ENCODE measurements at regions not wholly inside any gene's neighbourhood (a gene's known extent, or its start where the extent isn't known, plus 50 kb on each side); places are given as distances from the start of the nearest gene placed in this dataset.
"Not testable (repeated sequence)": the region's sequence is repeated elsewhere in the genome, so short reads cannot be mapped to it uniquely, and the experiment has no call there.

DNA sequence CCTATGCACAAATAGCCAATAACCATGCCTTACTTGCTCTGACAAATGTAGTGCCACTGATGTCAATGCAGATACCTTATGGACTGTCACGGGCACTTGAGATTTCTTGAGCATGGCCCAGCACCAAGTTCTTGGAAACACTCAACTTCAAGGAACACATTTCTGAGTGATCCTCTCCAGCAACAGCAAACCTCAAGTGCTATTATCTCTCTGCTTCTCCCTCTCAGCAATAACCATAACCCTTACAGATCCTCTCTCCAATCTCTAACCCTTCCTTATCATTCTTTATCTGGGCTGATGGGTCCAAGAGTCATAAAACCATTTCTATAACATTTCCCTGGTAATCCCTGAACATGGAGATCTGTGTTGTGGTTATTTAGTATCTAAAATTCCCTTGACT, 266.9 kb upstream of the STXBP5 start:
- no peak for DNase-seq

DNA sequence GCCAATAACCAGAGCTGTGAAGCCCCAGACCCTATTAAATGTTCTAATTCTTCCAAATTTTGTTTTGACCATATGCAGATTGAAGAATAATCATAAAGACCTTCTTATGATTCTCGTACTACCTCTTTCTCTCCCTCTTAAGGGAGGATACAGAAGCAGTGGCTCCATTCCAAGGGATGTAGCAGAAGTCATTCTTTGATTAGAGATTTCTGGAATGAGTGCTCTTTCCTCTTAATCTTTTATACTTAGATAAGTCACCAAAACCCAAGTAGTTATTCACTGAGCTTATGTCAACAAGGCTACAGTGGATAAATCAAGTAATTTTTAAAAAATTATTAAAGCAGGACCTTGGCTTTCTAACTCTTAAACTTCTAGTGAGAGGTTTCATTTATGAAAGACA, 266.0 kb upstream of the STXBP5 start:
- DNase-seq = no peak

DNA sequence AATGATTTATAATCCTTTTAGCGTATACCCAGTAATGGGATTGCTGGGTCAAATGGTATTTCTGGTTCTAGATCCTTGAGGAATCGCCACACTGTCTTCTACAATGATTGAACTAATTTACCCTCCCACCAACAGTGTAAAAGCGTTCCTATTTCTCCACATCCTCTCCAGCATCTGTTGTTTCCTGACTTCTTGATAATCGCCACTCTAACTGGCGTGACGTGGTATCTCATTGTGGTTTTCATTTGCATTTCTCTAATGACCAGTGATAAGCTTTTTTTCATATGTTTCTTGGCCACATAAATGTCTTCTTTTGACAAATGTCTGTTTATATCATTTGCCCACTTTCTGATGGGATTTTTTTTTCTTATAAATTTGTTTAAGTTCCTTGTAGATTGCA, 264.8 kb upstream of the STXBP5 start:
- DNase-seq = not testable (repeated sequence)

DNA sequence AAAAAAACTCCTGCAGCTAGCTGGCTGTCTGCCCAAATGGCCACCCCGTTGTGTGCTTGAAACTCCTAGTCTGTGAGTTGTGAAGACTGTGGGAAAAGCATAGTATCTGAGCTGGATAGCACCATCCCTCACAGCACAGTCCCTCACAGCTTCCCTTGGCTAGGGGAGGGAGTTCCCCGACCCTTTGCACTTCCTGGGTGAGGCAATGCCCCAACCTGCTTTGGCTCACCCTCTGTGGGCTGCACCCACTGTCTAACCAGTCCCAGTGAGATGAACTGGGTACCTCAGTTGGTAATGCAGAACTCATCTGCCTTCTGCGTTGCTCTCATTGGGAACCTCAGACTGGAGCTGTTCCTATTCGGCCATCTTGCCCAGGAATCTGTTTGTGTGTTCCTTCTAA, 260.6 kb upstream of the STXBP5 start:
- no peak for DNase-seq

DNA sequence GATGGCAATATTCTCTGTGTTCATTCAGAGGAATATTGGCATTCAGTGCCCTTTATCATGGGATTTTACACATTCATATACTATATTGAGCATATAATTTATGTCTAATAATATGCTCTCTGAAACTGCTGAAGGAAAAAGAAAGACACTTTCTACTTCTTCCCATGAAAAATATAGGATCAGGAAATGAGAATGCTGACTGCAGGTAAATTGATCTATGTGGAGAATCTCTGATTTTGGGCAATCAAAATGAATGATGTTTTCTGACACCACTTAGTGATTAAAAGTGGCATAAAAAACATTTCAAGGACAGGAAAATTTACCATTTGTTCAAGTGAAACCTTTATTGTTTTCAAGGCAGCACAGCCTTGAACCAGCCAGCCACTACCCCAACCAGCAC, 260.1 kb upstream of the STXBP5 start:
- no peak for DNase-seq

DNA sequence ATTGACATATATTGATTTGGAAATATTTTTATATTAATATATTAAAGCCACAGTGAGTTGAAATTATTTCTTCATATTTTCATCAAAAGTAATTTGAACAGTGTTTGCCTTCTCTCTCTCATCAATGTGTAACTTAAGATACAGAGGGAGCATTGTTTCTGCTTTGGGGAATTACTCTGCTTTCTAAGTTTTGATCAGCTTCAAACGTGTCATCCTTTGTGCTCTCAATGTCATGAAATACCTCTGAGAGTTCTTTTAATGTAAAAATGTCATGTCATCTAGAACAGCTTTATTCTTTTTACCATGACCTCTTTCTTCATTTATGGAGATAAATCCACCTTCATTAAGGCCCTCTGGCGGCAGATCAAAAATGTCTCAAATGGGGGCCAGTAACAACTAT, 259.4 kb upstream of the STXBP5 start:
- DNase-seq = no peak

DNA sequence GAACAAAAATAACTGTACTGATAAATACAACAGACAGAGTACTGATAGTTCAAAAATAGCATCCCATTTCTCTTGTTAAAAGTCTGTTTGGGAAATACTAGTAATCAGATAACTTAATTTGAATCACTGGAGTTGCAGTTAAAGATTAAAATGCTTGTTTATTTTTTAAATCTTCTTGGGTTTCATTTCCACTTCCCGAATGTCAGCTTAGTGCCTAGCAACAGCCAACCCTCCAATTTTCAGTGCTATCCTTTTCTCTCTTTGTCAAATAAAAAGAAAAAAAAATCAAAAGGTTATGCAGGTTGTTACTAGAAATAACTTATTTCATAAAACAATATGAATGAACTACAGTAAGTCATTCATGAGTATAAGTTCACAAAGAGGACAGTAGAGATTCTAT, 257.7 kb upstream of the STXBP5 start:
- DNase-seq = no peak

DNA sequence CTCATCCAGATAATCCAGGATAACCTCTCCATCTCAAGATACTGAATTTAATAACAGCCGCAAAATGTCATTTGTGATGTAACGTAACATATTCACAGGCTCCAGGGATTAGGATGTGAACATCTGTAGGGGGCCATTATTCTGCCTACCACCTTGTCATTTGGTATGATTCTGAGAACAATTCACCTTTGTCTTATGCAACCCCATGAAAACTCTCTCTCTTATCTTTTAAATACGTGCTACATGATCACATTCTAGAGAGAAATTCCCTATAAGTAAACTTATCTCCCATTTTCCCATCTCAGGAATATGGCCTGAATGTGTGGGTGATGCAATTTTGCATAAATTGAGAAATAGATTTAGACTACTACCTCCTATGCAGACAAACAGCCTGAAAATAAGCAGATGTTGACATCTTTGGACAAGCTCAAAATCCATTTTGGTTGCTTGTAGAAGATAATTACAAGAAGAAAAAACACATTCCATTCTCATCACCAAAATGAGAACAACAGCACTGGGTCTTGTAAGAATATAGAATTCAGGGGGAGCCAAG, 255.4 kb upstream of the STXBP5 start:
- DNase-seq = no peak

DNA sequence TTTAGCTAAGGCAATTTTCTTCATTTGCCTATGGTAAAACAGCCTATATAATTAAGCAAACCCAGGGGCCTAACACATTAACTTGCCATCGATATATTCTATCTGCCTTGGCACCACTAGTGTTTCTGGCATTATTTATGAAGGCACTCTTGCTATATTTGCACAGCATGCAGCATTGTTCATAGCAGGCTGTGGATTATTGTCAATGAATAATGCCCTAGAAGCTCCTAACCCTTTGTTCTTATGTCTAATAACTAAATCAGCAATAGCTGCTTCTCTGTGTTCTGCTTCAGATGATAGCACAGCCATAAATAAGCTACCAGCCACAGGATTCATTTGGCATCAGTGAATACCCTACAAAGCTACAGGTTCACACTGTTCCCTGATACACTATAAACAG, 254.8 kb upstream of the STXBP5 start:
- no peak for DNase-seq

DNA sequence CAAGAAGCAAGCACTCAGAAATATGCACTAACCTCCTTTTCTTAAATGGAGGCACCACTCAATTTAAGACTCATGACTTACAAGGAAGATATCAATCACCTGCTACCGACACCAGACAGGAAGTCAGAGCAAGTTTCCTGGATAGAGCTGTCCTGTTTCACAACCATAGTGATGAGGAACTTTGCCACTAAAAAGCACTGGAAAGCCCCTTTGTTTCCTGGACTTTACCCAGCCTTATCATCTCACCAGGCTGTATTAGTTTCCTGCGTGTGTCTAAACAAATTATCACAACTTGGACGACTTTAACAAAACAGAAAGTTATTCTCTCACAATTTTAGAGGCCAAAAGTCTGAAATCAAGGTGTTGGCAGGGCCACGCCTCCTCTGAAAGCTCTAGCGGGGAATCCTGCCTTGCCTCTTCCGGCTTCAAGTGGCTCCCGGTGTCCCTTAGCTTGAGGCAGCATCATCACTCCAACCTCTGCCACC, 253.8 kb upstream of the STXBP5 start:
- no peak for DNase-seq

DNA sequence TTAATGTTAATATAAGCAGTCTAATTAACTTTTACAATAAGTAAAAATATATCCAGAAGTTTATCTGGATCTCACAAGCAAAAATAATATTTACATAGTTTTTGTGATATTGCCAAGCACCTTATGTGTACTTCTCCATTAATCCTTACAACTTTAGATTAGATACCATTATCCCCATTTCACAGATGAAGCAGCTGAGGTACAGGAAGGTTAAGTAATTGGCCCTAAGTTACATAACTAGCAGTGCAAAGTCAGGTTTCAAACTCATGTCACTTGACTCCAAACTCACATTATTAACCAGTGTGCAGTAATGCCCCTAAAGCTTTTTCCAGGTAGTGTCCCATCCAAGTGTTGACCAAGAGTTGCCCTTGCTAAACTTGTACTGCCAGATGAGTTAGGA, 248.6 kb upstream of the STXBP5 start:
- DNase-seq = no peak

DNA sequence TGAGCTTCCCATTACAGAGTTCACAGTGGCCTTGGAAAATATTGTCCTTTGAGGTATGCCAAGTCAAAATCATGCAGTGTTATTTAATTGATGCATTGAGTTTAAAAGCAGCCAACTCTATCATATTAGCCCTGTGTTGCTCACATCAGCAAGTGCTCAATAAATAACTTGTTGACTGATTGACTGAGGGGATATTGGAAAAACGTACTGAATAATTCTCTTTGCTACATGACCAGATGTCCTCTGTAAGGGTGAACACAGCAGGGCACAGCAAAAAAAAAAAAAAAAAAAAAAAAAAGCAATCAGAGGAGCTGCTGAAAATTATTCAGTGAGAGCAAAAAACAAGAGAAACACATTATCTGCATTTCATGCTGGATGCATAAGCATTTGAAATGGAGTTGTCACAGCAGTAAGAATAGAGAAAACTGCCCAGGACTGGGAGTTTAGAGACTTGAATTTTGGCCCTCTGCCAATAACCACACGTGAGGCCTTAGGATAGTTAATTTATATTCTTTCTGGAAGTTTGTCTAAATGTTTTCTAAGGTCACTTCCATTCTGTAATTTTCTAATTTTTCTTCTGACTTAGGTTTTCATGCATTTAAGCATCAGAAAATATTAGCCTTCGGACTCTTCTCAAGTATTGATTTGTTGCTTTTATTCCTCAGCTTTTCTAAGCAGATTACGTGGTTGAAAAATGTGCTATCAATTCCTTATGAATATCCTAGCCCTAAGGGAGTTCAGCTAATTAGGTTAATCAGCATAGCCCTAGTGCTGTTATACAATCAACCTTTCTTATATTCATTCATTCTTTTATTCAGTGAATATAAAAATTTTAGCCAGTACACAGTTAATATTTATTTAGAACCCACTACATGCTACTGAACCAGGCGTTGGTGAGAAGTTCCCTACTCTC, 246.8 kb upstream of the STXBP5 start:
- no peak for DNase-seq

DNA sequence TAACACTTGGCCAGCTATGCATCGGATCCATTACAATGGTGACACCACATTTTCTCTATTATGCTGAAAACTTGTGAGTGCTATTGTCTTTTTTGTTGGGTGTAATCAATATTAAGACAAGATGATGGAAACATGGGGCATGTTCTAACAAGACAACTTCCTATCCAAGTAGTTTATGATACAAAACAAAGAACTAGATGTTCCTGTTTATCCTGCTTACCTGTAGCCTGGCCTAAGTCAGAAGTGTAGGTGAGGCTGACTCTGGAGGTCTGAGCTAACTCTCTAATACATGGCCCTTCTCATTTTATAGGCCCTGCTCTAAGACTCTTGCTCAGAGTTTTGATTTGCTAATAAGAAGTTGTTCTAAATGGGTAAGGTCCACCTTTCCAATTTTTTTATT, 242.4 kb upstream of the STXBP5 start:
- no peak for DNase-seq

DNA sequence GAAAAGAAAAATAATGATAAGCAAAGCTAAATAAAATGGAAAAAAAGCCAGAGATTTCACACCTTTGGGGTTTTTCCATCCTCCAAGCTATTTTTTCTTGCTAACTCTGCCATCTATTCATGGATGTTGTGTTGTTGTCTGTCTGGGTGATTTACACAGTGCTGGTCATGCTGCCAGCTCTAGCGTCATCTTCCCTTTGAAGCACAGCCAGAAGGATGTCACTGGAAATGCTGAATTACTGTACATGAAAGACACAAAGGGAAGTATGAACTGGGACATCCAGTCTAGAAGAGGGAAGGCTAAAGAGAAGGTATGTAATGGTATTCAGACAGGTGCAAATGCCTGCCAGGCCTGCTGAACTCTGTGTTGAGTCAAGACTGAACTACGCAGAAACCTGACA, 241.9 kb upstream of the STXBP5 start:
- DNase-seq = no peak

DNA sequence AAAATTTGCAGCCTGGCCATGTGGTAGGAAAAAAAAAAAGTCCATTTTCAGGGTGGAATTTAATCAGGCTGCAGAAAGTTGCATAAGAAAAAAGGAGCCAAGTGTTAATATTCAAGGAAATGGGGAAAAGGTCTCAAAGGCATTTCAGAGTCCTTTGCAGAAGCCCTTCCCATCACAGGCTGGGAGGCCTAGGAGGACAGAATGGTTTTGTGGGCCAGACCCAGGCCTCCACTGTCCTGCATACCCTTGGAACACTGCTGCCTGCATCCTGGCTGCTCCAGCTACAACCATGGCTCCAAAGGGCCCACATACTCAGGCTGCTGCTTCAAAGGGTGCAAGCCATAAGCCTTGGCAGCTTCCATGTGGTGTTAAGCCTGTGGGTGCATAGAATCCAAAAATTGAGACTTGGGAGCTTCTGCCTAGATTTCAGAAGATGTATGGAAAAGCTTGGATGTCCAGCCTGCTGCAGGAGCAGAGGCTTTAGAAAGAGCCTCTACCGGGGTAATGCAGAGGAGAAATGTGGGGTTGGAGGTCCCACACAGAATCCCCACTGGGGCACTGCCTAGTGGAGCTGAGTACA, 239.0 kb upstream of the STXBP5 start:
- no peak for DNase-seq

DNA sequence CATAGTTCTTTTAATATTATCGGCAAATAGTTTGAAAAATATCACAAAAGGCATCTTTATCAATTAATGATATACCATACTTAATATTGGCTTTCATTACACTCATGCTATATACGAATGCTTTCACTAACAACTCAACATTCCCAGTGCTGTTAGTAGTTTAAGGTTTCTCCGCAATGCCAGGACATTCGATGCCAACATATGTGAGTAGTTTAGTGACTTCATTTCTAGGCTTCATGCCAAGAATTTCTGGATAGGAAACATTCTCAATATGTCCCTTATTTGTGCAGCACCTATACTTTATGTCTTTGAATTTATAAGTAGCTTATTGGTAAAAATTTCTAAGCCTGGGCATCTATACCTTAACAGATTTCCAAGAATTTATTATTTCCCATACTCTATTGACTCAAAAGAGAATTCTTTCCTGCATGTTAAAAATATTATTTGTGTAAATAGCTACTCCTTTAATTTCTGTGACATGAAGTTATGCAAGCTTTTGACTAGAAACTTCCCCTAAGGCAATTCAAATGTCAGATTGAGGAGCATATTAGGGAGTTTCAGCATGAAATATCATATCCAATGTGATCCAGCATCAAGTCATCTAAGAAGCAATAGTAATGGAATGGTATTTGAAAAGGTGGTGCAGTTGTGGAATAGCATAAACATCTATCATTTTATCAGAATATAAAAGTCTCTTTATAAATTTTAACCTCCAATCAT, 236.0 kb upstream of the STXBP5 start:
- peak; percentile 18 to 37 for DNase-seq

DNA sequence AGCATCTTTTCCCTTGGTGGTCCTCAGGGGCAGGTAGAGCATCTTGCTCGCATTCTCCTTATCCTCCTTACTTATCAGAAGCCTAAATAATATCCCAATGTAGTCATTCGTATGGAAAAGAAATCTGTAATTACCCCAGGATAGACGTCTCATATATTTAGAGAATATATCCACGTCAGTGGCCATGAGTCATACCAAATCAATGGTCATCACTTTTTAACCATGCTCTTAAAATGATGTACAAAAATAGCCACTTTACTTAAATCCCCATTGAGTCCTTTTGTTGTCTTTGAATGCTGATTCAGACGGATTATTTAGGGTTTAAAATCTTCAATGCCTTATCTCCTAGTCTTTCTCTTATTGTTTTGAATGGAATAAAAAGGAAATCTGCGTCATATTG, 231.7 kb upstream of the STXBP5 start:
- DNase-seq = no peak

DNA sequence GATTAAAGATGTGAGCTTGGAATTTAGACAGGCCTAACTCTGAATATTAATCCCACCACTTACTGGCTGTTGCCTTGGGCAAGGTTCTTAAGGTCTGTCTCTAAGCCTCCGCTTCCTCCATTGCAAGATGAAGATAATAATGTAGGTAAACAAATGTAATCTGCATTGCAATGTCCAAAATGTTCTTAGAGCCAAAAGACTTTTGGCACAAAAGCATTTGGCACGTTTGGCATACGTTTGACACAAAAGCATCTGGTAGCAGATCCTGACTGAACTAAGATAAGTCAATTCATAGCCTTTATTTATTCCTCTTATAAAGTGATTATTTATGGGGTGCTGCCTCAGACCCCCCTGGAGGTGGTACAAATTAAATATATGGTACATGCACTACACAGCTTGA, 229.9 kb upstream of the STXBP5 start:
- DNase-seq = no peak

DNA sequence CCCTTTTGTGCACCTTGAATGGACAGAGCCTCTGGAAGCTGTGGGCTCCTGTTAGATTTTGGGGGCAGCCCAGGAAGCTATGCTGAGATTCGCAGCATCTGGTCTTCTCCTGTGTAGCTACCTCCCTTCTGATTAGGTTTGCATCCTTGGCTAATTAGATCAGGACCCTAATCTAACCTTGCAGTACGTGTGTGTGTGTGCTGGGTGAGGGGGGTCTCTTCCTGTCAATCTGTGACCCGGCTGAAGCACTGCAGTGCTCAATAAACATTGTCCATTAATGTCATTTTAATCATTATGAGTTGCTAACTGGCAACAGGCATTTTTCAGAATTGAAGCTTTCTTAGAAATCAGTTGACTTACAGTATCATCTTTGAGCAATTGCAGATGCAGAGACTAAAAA, 229.1 kb upstream of the STXBP5 start:
- no peak for DNase-seq

DNA sequence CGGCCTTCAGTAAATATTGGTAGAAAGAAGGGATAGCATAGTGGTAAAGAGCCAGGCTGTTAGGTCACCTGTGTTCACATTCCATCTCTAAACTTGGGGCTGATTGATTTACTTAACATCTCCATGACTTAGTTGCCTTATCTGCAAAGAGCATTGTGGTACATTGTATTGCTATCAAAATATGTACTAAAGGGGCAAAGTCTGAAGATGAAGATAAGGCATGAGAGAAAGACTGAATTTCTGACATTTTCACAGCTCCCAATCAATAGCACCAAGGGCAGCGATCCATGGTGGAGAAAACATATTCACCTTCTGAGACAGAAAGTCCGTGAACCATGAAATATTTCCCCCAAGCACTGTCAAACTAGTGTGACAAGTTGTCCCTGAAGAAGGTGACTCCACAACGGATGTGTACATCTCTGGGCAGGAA, 223.3 kb upstream of the STXBP5 start:
- no peak for DNase-seq

DNA sequence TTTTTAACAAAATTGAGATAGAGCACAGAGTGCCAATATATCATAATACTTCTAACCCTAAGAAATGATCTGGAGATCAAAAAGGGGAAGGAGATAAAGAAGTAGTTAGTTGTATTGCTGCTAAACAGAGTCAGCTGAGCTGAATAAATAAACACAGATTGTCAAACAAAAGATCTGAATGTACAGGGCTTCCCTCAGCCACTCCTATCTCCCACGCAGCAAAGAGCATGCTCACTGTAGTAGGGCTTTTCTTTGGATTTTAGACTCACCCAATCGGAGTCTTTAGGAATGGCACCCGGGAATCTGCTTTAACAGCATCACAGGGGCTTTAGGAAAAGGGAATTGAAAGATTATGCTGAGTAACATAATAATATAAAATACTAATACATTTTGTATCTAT, 222.2 kb upstream of the STXBP5 start:
- no peak for DNase-seq

DNA sequence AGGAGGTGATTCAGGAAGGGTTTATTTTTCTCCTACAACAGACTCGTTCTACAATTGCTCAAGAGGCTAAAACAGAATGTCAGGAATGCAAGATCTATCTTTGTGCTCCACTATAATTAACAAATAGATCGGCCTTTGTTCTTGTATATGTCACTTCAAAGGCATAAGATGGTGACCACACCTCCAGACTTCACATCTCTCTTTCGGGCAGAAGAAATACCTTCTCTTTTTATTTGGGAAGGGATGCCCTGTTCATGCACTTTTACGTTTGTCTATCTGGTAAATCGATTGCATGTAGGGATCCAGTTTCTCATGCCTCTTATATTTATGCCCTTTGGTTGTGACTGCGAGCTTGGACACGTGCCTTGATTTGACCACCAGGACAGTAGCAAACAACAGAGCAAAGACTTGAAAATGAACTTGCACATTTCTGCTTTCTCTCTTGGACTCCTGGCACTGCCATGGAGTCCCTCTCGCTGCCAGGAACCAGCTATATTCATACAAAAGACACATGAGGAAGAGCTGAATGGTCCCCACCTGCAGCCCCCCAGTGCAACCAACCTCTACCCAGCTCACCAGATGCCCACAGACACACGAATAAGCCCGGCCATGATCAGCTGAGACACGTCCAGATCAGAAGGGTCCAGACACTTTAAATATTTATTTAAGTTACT, 219.8 kb upstream of the STXBP5 start:
- no peak for DNase-seq
